HT1080 (cell line): ENCODE measurements at regions not wholly inside any gene's neighbourhood (a gene's known extent, or its start where the extent isn't known, plus 50 kb on each side); places are given as distances from the start of the nearest gene placed in this dataset.

Source experiments
- DNase-seq: peaks from one replicate; pipeline ENCODE4 v3.0.0-alpha.2; 2015; ENCODE audit warnings: low read depth

DNA sequence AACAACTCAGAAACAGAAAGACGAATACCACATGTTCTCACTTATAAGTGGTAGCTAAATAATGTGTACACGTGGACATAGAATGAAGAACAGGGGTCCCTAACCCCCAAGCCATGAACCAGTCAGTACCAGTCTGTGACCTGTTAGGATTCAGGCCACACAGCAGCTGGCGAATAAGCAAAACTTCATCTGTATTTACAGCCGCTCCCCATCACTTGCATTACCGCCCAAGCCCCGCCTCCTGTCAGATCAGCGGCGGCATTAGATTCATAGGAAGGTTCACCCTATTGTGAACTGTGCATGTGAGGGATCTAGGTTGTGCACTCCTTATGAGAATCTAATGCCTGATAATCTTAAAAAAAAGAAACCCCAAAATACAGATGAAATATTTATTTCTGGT, 1128.7 kb downstream of the NLGN4X start:
- DNase-seq: no peak

DNA sequence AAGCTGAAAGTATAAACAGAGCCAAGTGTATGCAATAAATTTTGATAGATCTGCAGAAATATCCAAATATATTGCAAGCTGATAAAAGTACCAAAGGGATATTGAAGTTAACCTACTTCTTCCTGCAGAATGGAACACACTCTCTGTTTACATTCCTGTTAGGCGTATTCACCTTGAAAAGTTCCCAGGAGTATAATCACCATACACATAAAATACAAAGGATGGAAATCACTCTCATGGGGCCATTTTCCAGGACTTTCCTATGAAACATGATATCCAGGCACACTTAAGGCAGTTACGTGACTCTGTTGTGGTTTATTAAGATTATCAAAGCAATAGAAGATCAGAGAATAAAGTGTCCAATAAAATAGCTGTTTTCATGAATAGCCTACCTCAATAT, 1142.3 kb downstream of the NLGN4X start:
- DNase-seq: peak; percentile 1

DNA sequence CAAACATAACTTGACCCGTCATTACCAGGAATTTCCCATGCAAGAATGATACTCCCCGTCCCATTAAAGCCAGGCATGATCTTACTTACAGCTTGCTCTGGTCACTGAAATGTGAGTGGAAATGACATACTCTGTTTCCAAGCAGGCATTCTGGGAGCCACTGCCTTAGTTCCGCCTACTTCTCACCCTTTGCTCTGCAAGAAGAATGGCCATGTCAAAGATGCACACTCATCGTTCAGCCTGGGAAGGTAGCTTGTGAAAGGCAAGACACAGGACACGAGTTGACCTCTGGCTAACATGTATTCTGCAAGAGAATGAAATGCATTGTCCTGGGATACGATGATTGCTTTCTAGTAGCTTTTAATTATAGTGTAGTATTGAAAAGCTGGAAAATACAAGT, 1144.4 kb downstream of the NLGN4X start:
- DNase-seq: no peak

DNA sequence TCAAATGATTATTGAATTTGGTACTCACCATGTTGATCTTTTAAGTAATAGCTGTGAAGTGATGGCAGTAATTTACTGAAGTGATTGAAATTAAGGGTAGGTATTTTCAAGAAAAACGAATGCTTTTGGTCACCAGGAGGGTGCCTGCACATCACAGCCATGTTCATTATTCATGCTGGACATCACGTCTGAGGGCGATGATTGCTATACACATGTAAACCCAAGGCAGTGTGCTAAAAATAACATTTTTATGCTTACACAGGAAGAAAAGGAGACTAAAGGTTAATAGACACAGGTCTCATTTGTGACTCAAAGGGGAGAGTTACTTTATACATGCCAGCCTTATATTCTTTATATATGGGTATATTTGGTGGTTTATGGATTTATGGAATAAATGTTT, 1146.0 kb downstream of the NLGN4X start:
- DNase-seq: no peak

DNA sequence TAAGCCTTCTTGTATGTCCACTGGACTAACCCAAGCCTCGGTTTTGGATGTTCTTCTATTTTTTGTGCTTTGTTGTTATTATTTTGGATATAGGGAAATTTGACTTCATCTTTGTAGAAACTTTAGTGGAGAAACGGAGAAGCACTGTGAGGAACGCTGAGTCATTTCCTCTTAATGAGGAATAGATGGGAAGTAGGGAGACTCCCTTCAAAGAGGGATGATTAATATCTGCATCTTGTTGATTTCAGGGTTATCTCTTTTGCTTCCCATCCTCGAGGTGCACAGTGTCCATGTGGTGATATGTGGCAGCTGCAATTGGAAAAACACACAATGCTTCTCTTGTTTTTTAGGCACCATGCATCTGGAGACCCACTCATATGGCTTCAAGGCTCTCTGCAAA, 1147.9 kb downstream of the NLGN4X start:
- peak; percentile 26 for DNase-seq

DNA sequence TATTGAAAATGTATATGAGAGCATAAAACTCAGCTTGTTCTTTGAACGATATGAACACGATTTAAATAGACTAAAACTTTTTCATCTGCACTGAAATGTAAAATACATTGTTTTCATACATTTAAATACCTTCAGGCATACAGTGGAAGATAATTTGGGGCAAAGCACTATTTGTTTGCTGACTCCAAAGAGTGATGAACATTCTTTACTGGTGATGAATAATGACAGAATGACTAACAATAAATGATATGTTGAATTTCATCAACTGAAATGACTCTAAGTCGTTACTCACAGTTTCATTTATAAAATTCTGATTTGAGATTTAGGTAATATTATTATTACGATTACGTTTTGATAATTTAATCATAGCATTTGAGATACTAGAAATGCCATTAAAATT, 1160.1 kb downstream of the NLGN4X start:
- peak; percentile 2 for DNase-seq

DNA sequence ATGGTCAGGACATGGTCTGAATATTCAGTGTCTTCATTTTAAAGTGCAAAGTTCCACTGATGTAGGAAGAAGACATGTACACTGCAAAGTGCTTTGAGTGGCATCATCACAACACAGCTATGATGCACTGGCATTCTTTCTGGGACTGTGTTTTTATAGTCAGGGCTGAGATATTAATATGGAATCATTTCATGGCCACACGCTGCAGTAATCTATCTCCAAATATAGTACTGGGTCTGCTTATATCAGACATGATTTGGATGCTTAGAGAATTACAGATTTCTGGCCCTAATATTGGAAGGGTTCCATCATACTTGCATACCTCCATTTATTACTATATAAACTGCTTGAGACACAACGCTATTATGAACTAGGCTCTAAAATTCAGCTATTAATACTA, 1170.9 kb downstream of the NLGN4X start:
- no peak for DNase-seq

DNA sequence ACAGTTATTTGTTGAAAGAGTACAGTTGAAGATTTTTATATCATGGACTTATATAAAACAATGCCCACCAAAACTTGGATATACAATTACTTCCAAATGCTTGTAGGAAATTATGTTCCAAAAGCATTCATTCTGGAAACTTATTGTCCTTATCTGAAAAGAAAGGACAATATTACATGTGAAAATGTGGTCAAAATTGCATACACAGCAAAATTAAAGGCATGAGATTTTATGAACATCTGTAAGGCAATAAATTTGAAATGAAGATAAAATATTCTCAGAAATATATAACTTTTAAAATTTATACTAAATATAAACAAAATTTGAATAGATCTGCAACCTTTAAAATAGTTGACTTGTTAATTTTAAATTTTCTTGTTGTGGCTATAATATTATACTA, 1173.8 kb downstream of the NLGN4X start:
- DNase-seq: no peak

DNA sequence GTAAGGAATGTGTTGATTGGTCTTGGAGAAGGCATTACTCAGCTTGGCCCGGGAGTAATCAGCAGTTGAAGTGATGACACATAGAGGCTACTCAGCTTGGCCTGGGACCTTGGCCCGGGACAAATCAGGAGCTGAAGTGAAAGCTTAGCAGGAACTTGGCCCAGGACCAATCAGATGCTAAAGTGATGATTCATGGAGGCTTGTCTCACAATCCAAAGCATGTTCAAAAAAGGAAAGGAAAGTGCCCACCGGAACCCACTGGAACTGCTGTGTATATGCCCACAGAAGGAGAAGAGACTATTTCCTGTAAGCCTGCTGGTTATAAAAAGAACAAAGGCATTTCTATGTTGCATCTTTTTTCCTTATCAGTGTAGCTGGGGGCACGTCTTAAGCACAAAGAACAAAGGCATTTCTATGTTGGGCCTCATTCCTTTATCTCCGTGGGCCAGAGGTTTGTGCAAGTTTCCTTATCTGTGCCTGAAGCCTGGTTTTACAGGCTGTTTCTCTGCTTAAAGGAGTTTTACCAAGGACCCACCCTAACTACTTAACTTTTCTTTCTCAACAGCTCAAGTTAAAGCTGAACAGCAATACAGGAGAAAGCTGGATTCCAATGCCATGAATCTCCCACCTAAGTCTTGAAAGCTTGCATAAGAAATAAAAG, 1176.7 kb downstream of the NLGN4X start:
- peak; percentile 96 for DNase-seq

DNA sequence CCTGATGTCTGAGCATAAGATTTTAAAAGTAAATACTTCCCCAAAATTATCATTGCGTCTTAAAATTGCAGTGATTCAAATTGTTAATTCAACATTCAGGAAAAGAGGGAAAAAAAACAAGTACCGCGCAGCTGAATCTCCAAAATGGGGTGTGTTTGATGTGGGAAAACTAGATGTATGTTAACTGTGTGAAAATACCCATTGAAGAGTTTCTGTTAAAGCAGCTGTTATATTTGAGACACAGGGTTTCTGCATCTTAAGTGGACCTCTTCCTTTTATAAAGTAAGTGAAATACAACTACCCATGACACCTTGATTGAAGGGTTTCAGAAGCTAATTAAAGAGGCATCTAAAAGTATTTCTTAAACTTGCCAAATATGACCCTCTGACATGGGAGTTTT, 1186.1 kb downstream of the NLGN4X start:
- DNase-seq: no peak

DNA sequence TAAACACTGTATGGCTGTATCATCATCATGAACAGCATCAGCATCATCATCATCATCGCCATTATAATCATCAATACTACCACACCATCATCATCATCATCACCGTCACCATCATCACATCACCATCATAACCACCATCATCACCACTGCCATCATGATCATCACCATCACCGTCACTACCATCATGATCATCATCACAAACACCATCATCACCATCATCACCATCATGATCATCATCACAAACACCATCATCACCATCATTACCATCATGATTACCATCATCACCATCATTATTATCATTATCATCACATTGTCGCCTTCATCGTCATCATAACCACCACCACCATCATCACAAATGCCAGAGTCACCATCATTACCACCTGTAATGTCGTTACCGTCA, 1196.9 kb downstream of the NLGN4X start:
- DNase-seq: no peak

DNA sequence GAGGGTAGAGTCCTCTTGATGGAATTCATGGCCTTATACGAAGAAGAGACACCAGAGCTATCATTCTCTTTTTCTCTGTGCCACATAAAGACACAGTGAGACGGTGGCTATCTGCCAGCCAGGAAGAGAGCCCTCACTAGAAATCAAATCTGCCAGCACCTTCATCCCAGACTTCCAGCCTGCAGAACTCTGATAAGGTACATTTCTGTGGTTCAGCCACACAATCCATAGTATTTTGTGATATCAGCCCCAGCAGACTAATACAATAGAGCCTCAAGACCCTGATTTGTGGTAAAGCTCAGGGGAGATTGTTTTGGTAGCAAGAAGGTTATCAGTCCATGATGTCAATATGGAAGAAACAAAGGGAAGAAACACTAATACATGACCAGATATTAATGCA, 1213.2 kb downstream of the NLGN4X start:
- DNase-seq: no peak

DNA sequence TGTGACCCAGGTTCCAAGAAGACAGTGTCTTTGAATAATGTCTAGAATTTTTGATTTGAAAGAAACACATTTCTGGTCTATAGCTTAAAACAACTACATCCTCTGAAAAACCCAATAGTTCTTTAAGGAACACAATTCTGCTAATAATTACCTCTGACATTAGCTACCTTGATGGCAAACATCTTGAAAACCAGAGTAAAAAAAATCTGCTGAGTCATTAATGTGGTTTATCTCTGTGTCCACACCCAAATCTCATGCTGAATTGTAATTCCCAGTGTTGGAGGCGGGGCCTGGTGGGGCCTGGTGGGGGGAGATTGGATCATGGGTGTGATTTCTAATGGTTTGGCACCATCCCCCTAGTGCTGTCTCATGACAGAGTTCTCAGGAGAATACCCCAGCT, 1233.8 kb downstream of the NLGN4X start:
- DNase-seq: no peak

DNA sequence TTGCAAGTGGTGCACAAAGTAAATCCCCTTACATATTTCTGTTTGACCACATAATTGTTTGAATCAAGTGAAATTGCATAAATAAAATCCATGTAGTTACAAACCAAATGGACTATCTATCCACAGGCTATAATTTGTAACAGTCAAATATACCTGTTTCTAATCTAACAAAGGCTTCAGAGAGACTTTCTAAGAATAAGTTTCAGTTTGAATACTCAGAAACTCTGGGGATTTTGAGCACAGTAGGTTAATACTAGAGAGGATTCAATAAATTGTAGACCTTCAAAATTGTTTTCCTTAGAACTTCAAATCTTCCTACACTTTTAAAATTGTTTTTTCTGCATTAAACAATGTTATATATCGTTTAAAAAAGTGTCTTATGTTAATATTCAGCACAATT, 1250.1 kb downstream of the NLGN4X start:
- DNase-seq: no peak

DNA sequence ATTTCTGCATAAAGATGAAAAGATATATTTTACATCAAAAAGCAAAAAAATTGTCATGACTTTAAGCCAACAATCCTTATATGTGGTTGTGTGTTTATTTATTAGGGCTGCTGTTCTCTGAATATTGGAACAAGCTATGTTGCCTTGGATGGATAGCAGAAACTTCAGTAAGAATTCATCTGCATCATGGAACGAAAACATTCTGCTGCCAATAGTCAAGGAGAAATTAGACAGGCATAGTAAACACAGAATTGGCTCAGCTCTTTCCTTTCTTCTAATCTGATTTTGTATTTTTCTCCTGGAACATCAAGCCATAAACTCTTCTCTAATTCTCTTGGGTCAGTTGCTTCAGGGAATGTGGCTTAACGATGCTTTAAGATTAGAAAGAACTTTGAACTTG, 1257.0 kb downstream of the NLGN4X start:
- DNase-seq: no peak

DNA sequence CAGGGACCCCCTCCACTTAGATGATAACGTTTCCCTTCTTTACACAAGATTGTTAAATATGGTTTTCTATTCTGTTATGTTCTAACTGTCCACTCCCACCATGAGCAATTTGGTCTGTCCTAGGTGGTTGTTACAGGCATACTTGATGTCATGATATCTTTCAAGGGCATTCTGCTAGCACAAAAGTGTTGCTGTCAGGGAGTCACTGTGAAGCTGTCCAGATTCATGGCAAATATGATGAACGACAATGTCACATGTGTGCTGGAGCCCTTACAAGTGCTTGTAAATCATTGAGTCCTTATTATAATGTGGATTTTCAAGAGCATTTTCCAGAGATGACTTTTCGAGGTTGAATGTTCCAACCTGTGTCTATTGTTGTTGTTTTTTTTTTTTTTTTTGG, 1250.7 kb upstream of the PRKX start:
- no peak for DNase-seq

DNA sequence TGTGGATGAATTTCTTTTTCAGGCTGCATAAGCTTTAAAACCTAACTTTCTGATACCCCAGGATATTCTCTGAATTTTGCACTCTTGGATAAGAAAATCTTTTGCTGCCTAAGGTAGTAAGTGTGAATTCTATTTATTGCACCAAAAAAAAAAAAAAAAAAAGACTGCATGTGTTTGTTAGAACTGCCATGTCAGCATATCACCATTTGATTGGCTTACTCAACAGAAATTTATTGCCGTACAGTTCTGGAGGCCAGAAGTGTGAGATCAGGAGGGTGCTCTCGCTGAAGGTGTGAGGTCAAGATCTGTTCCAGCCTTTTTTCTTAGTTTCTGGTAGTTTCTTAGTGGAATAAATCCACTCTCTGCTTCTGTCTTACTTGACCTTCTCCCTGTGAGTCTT, 1250.0 kb upstream of the PRKX start:
- no peak for DNase-seq

DNA sequence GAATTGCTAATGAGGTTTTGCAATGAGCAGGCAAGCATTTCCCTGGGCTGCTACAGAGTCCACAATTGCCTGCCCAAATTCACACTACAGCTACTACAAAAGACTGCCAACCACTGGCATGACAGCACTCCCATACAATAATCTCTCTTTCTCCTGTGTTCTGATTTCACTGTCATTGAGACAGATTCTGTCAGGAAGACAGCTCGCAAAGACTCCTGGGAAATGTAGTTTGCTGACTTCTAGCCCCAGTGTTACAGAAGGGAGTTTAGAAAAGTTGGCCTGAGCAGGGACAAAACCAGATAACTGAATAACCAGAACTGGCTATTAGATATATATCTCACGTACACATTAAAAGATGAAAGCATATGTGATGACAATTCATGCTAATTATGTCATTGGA, 1231.3 kb upstream of the PRKX start:
- peak; percentile 11 for DNase-seq

DNA sequence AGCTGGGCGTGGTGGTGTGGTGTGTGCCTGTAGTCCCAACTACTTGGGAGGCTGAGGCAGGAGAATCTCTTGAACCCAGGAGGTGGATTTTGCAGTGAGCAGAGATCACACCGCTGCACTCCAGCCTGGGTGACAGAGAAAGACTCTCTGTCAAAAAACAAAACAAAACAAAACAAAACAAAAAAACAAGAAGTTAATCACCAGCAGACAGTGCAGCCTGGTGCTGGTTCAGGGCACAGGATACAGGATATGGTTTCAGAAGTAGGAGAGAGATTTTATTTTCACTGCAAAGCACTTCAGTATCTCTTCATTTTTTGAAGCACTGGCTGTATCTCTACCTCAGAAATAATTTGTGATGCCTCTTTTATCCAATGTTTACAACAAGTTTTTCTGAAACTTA, 1222.9 kb upstream of the PRKX start:
- DNase-seq: no peak

DNA sequence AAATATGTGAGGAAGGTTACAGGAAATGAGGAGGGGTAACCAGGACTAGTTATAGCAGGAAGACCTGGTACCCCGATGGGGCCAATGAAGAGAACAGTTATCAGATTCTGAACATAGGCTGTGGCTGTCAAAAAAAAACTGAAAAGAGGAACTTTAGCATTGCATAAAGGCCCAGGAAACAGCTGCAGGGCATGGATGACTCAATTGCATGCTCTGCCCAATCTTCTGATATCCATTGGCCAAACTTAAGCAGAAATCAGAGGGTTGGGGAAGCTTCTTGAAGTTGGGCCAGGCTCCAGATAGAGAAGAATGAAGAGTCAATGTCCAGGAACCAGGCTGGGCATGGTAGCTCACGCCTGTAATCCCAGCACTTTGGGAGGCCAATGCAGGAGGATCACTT, 1222.4 kb upstream of the PRKX start:
- DNase-seq: peak; percentile 3

DNA sequence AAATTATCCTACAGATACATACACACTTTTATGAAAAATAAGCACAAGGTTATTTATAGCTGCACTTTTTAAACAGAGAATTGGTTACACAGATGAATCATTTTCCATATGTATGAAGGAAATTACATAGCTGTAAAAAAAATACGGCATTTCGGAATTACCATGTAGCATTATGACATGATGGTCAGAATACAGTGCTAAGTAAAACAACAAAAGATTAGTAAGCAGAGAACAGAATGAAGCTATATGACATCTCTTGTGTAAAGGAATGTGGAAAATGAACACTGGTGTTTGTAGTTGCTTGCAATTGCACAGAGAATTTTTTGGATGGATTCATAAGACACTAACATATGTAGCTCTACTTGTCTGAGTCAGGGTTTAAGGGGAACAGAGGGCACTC, 1222.0 kb upstream of the PRKX start:
- DNase-seq: no peak

DNA sequence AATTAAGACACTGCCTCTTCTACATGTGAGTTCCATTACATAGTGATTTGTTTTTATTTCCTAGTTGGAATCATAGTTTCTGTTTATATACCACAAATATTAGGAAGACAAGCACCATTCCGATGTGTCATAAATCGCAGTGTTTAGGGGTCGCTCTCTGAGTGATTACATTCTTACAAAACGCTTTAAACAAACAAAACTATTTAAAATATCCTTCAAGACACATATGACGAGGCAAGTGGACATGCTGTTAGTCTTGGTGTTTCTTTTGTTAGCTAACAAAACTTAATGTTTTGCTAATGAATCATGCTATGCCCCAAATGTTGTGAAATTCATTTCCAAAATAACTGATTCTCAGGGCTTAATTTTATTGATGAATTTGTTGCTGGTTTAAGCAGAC, 1219.3 kb upstream of the PRKX start:
- DNase-seq: peak; percentile 14

DNA sequence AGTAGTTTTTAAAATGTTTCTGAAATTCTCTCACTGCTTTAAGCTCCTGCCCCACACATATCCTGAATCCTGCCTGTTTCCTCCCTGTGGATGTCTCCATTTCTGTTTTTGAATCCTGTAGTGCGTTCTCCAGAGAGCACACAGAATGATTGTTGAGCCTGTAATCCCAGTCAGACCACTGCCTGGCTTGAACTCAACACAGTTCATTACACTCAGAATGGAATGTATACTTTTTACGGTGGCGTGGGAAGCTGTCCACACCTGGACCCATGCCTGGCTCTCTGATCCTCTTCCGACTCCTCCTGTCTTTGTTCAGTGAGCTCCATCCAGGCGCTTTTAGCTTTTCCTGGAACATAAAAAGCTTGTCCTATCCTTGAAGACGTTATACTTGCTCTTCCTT, 1217.0 kb upstream of the PRKX start:
- DNase-seq: no peak

DNA sequence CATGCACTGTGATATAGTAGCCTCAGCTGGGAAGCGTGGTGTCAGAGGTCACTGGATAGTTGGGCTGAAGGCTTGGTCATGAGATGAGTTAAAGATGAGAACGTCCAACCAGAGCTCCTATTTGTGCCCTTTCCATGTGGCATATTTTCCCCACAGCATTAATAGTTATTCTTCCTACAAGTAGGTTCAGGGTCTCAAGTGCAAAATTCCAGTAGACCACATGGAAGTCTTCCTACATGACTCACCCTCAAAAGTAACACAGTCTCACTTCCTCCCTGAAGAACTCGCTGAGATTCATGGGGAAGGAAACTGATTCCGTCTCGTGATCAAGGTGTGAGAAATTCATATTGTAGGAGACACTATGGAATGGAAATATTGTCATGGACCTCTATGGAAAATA, 1212.5 kb upstream of the PRKX start:
- peak; percentile 77 for DNase-seq
